GM23338 (cell line): ENCODE measurements at regions not wholly inside any gene's neighbourhood (a gene's known extent, or its start where the extent isn't known, plus 50 kb on each side); places are given as distances from the start of the nearest gene placed in this dataset.
A peak's percentile ranks its signal among the peaks of the same experiment; 100 is the strongest.

Source experiments
- CREB1 ChIP-seq: fragments of 250-450 bp; sonication (Bioruptor Pico); IDR thresholded peaks from 2 replicates; pipeline ENCODE4 v1.5.0; 2020; ENCODE audit warnings: low read depth, mild to moderate bottlenecking, moderate library complexity
- CTCF ChIP-seq, 2 experiments: fragments of 200-600 bp in 1 of 2; sonication (generic) in 1 of 2; conservative IDR thresholded peaks; 2 replicates each; pipeline versions ENCODE4 v1.5.1 to v1.6.1; 2016 to 2017; ENCODE audit warnings: antibody characterized with exemption in 2 of 2, low read depth in 2 of 2, mild to moderate bottlenecking in 2 of 2, moderate library complexity in 1 of 2
- EZH2 ChIP-seq: fragments of 200-600 bp; sonication (generic); IDR thresholded peaks from one replicate; pipeline ENCODE4 v1.8.0; 2017; ENCODE audit warnings: antibody characterized with exemption, mild to moderate bottlenecking, low read depth; ENCODE audit not compliant: unreplicated experiment
- EZH2phosphoT487 ChIP-seq: fragments of 200-600 bp; sonication (generic); IDR thresholded peaks from one replicate; pipeline ENCODE4 v1.8.1; 2018; ENCODE audit warnings: antibody characterized with exemption; ENCODE audit not compliant: unreplicated experiment
- JUNB ChIP-seq: IDR thresholded peaks from one replicate; pipeline ENCODE4 v1.6.1; 2016; ENCODE audit warnings: antibody characterized with exemption; ENCODE audit not compliant: unreplicated experiment
- NANOG ChIP-seq: IDR thresholded peaks from 2 replicates; pipeline ENCODE4 v1.6.1; 2016; ENCODE audit warnings: antibody characterized with exemption, borderline replicate concordance
- POLR2AphosphoS5 ChIP-seq: IDR thresholded peaks from 2 replicates; pipeline ENCODE4 v1.6.1; 2016; ENCODE audit warnings: antibody characterized with exemption, low read depth
- REST ChIP-seq: IDR thresholded peaks from one replicate; pipeline ENCODE4 v1.6.1; 2018; ENCODE audit warnings: antibody characterized with exemption; ENCODE audit not compliant: unreplicated experiment
- ZNF331 ChIP-seq: fragments of 250-450 bp; sonication (Bioruptor Pico); IDR thresholded peaks from 2 replicates; pipeline ENCODE4 v1.5.0; 2020; ENCODE audit warnings: low read depth, mild to moderate bottlenecking, moderate library complexity

GRCh38 chr1:53392460-53392859 lies 64.6 kb upstream of the LRP8 start:
- TF ChIP-seq CTCF (conservative IDR thresholded peaks at IDR 0.05; ENCODE audit: low read depth in 2 of 2), result peak in 1 of 2 experiments; percentile 62; a peak in 3 of 4 replicates
- TF ChIP-seq EZH2phosphoT487, result no peak
- TF ChIP-seq EZH2, result no peak
- TF ChIP-seq ZNF331 (CRISPR knock-in tag), result no peak
- no peak for TF ChIP-seq POLR2AphosphoS5
- TF ChIP-seq REST, result no peak
- no peak for TF ChIP-seq CREB1
- no peak for TF ChIP-seq NANOG
- no peak for TF ChIP-seq JUNB
